Nephron (organoid): ENCODE measurements at regions not wholly inside any gene's neighbourhood (a gene's known extent, or its start where the extent isn't known, plus 50 kb on each side); places are given as distances from the start of the nearest gene placed in this dataset.
A peak's percentile ranks its signal among the peaks of the same experiment; 100 is the strongest.
"Not testable (repeated sequence)": the region's sequence is repeated elsewhere in the genome, so short reads cannot be mapped to it uniquely, and the experiment has no call there.

Experiments used
- H3K27ac Mint-ChIP-seq, 3 experiments: 2 replicates each; pipeline ENCODE4 v1.8.0; 2020; ENCODE audit warnings: mixed read lengths in 3 of 3, mild to moderate bottlenecking in 2 of 3, moderate library complexity in 1 of 3
- H3K27me3 Mint-ChIP-seq: 2 replicates; pipeline ENCODE4 v1.8.0; 2021; ENCODE audit warnings: low read depth, mild to moderate bottlenecking, moderate library complexity, mixed read lengths
- H3K36me3 Mint-ChIP-seq: 2 replicates; pipeline ENCODE4 v1.8.0; 2020; ENCODE audit warnings: low read depth, mixed read lengths
- H3K4me1 Mint-ChIP-seq: 2 replicates; pipeline ENCODE4 v1.8.0; 2020; ENCODE audit warnings: mixed read lengths
- H3K4me3 Mint-ChIP-seq, 3 experiments: 2 replicates each; pipeline ENCODE4 v1.8.0; 2020; ENCODE audit warnings: mild to moderate bottlenecking in 3 of 3, mixed read lengths in 3 of 3, moderate library complexity in 2 of 3
- H3K9me3 Mint-ChIP-seq: 2 replicates; pipeline ENCODE4 v1.8.0; 2020; ENCODE audit warnings: mixed read lengths
- CTCF ChIP-seq, 3 experiments: fragments of 200-600 bp; sonication (generic); IDR thresholded peaks; one replicate each; pipeline ENCODE4 v1.5.0; 2021; ENCODE audit warnings: antibody characterized with exemption in 3 of 3; ENCODE audit not compliant: unreplicated experiment in 3 of 3

- H3K9me3 Mint-ChIP-seq, H3K4me3 Mint-ChIP-seq, H3K4me1 Mint-ChIP-seq, H3K27me3 Mint-ChIP-seq, H3K36me3 Mint-ChIP-seq, H3K27ac Mint-ChIP-seq: not testable (repeated sequence)
- peak in 2 of 3 experiments; percentile 14 to 28 for TF ChIP-seq CTCF (IDR thresholded peaks at IDR 0.05; ENCODE audit: unreplicated experiment in 3 of 3)
Measured at GRCh38 chr6:60799146-60799545, 1486.9 kb downstream of the KHDRBS2 start.

GRCh38 chr6:60797831-60798230, 1488.2 kb downstream of the KHDRBS2 start:
- not testable (repeated sequence) for H3K27me3 Mint-ChIP-seq, H3K36me3 Mint-ChIP-seq, H3K27ac Mint-ChIP-seq, H3K4me1 Mint-ChIP-seq, H3K9me3 Mint-ChIP-seq, H3K4me3 Mint-ChIP-seq

- not testable (repeated sequence) for H3K4me3 Mint-ChIP-seq, H3K27me3 Mint-ChIP-seq, H3K9me3 Mint-ChIP-seq, H3K4me1 Mint-ChIP-seq, H3K27ac Mint-ChIP-seq, H3K36me3 Mint-ChIP-seq
Measured at GRCh38 chr6:60789601-60790000, 1496.4 kb downstream of the KHDRBS2 start.

GRCh38 chr6:60782698-60783464, 1503.1 kb downstream of the KHDRBS2 start:
- H3K27me3 Mint-ChIP-seq, H3K4me3 Mint-ChIP-seq, H3K9me3 Mint-ChIP-seq, H3K4me1 Mint-ChIP-seq, H3K27ac Mint-ChIP-seq, H3K36me3 Mint-ChIP-seq: not testable (repeated sequence)

- not testable (repeated sequence) for H3K4me3 Mint-ChIP-seq, H3K27ac Mint-ChIP-seq, H3K36me3 Mint-ChIP-seq, H3K9me3 Mint-ChIP-seq, H3K4me1 Mint-ChIP-seq, H3K27me3 Mint-ChIP-seq
Measured at GRCh38 chr6:60779591-60779990, 1506.4 kb downstream of the KHDRBS2 start.

GRCh38 chr6:60767791-60768499, 1518.1 kb downstream of the KHDRBS2 start:
- H3K36me3 Mint-ChIP-seq, H3K27me3 Mint-ChIP-seq, H3K4me3 Mint-ChIP-seq, H3K27ac Mint-ChIP-seq, H3K9me3 Mint-ChIP-seq: not testable (repeated sequence)
- peaks cover 11% of the 10 kb centered on the region for H3K4me1 Mint-ChIP-seq

- not testable (repeated sequence) for H3K36me3 Mint-ChIP-seq, H3K4me3 Mint-ChIP-seq, H3K27ac Mint-ChIP-seq, H3K27me3 Mint-ChIP-seq, H3K9me3 Mint-ChIP-seq
- H3K4me1 Mint-ChIP-seq, result peaks cover 11% of the 10 kb centered on the region
Measured at GRCh38 chr6:60765331-60765730, 1520.7 kb downstream of the KHDRBS2 start.

GRCh38 chr6:60763464-60764080, 1522.5 kb downstream of the KHDRBS2 start:
- H3K4me3 Mint-ChIP-seq, H3K27me3 Mint-ChIP-seq, H3K36me3 Mint-ChIP-seq, H3K9me3 Mint-ChIP-seq: not testable (repeated sequence)
- Mint-ChIP-seq H3K4me1 (peaks cover 11% of the 10 kb centered on the region), H3K27ac (peak overlapping the region in 1 of 3 experiments; percentile 45)

GRCh38 chr6:60760928-60761327, 1525.1 kb downstream of the KHDRBS2 start:
- H3K36me3 Mint-ChIP-seq, H3K9me3 Mint-ChIP-seq, H3K27ac Mint-ChIP-seq, H3K27me3 Mint-ChIP-seq, H3K4me3 Mint-ChIP-seq: not testable (repeated sequence)
- peaks cover 11% of the 10 kb centered on the region for H3K4me1 Mint-ChIP-seq

GRCh38 chr6:60759149-60759825, 1526.7 kb downstream of the KHDRBS2 start:
- H3K27me3 Mint-ChIP-seq, H3K27ac Mint-ChIP-seq, H3K4me3 Mint-ChIP-seq, H3K36me3 Mint-ChIP-seq: not testable (repeated sequence)
- Mint-ChIP-seq H3K9me3 (peaks cover 10% of the 10 kb centered on the region), H3K4me1 (peaks cover 11% of the 10 kb centered on the region)

GRCh38 chr6:60758725-60759124, 1527.3 kb downstream of the KHDRBS2 start:
- not testable (repeated sequence) for H3K4me3 Mint-ChIP-seq, H3K27me3 Mint-ChIP-seq, H3K27ac Mint-ChIP-seq, H3K36me3 Mint-ChIP-seq, H3K4me1 Mint-ChIP-seq
- peaks cover 10% of the 10 kb centered on the region for H3K9me3 Mint-ChIP-seq
